Tibial artery (tissue), 4 donors: ENCODE measurements at regions not wholly inside any gene's neighbourhood (a gene's known extent, or its start where the extent isn't known, plus 50 kb on each side); places are given as distances from the start of the nearest gene placed in this dataset.

Experiments
- DNase-seq, 2 donors: peaks; one replicate each; pipeline ENCODE4 v3.0.0-alpha.2; 2019
- H3K27ac ChIP-seq, 2 donors: fragments of 200-600 bp; sonication (generic) in 1 of 2; 1 replicate in 1 of 2; 2 replicates in 1 of 2; pipeline ENCODE4 v1.5.1; 2018 to 2019; ENCODE audit warnings: mild to moderate bottlenecking in 1 of 2
- H3K27me3 ChIP-seq, 2 donors: fragments of 200-600 bp; sonication (generic) in 1 of 2; one replicate each; pipeline versions ENCODE4 v1.5.1 to v1.6.0; 2016 to 2019
- H3K36me3 ChIP-seq, 3 donors: fragments of 200-600 bp; sonication (generic) in 2 of 3; one replicate each; pipeline ENCODE4 v1.5.1; 2016 to 2019; ENCODE audit warnings: mild to moderate bottlenecking in 2 of 3
- H3K4me1 ChIP-seq, 4 donors: fragments of 200-600 bp; sonication (generic) in 2 of 4; 1 replicate in 3 of 4; 2 replicates in 1 of 4; pipeline ENCODE4 v1.5.1; 2016 to 2019
- H3K4me3 ChIP-seq, 2 donors: fragments of 200-600 bp; sonication (generic) in 1 of 2; 1 replicate in 1 of 2; 2 replicates in 1 of 2; pipeline ENCODE4 v1.5.1; 2018 to 2019; ENCODE audit warnings: mild to moderate bottlenecking in 2 of 2
- H3K9me3 ChIP-seq, 3 donors: fragments of 200-600 bp; sonication (generic) in 1 of 3; one replicate each; pipeline ENCODE4 v1.5.1; 2016 to 2019
- CTCF ChIP-seq, 2 experiments: fragments of 200-600 bp in 1 of 2; fragments of 450-650 bp in 1 of 2; IDR thresholded peaks; one replicate each; pipeline ENCODE4 v1.5.1; 2017 to 2019; ENCODE audit warnings: antibody characterized with exemption in 2 of 2, mild to moderate bottlenecking in 1 of 2, moderate library complexity in 1 of 2
- intact Hi-C: fragments of 100-400 bp; cut with DNase I; formaldehyde crosslinking; loops from one replicate; pipeline ENCODE4 v1.15.0; 2023; ENCODE audit warnings: low total_unique reads

DNA sequence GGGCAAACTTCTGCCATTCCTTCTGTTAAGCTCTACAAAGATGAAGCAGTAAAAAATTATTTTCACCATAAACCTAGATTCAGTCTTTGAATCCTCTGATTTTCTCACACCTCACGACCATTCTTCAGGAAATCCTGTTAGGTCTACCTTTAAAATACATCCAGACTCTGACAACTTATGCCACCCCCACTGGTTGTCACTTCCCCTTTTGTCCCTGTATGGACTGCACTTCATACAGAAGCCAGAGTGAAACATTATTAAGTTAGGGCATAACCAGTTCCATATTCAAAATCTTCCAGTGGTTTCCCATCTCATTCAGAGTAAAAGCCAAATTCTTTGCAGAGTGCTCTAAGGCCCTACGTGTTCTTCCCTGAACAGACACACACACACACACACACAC is 499.8 kb downstream of the RASEF start:
- H3K36me3 ChIP-seq: no peaks in the 10 kb centered on the region
- H3K27me3 ChIP-seq: no peaks in the 10 kb centered on the region
- no peak overlapping the region for H3K4me3 ChIP-seq
- intact Hi-C loops: no loop called here
- TF ChIP-seq CTCF (IDR thresholded peaks at IDR 0.05): no peak
- H3K9me3 ChIP-seq: no peaks in the 10 kb centered on the region
- H3K27ac ChIP-seq: no peak overlapping the region
- no peaks in the 10 kb centered on the region for H3K4me1 ChIP-seq
- DNase-seq: no peak

DNA sequence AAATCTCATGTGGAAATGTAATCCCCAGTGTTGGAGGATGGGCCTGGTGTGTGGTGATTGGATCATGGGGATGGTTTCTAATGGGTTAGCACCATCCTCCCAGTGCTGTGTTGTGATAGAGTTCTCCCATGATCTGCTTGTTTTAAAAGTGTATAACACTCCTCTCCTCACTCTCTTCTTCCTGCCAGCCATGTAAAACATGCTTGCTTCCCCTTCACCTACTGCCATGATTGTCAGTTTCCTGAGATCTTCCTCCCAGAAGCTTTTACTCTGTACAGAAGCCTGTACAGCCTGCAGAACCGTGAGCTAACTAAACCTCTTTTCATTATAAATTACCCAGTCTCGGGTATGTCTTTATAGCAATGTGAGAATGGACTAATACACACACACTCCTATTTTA is 499.1 kb downstream of the RASEF start:
- intact Hi-C loops: no loop called here
- H3K4me1 ChIP-seq: no peaks in the 10 kb centered on the region
- H3K4me3 ChIP-seq: no peak overlapping the region
- no peaks in the 10 kb centered on the region for H3K36me3 ChIP-seq
- DNase-seq: no peak
- no peaks in the 10 kb centered on the region for H3K27me3 ChIP-seq
- no peak overlapping the region for H3K27ac ChIP-seq
- no peaks in the 10 kb centered on the region for H3K9me3 ChIP-seq
- TF ChIP-seq CTCF (IDR thresholded peaks at IDR 0.05): no peak

GRCh38 chr9:82565188-82565969 is 497.6 kb downstream of the RASEF start:
- Histone ChIP-seq H3K36me3 (no peaks in the 10 kb centered on the region), H3K27ac (no peak overlapping the region), H3K4me1 (no peaks in the 10 kb centered on the region), H3K9me3 (no peaks in the 10 kb centered on the region), H3K4me3 (no peak overlapping the region), H3K27me3 (no peaks in the 10 kb centered on the region)
- no peak for TF ChIP-seq CTCF (IDR thresholded peaks at IDR 0.05)
- intact Hi-C loops: no loop called here
- no peak for DNase-seq

GRCh38 chr9:82567953-82568352 is 495.0 kb downstream of the RASEF start:
- Histone ChIP-seq H3K4me1 (no peaks in the 10 kb centered on the region), H3K27me3 (no peaks in the 10 kb centered on the region), H3K4me3 (no peak overlapping the region), H3K27ac (no peak overlapping the region), H3K9me3 (no peaks in the 10 kb centered on the region), H3K36me3 (no peaks in the 10 kb centered on the region)
- no peak for DNase-seq
- no peak for TF ChIP-seq CTCF (IDR thresholded peaks at IDR 0.05)
- intact Hi-C loops: no loop called here

DNA sequence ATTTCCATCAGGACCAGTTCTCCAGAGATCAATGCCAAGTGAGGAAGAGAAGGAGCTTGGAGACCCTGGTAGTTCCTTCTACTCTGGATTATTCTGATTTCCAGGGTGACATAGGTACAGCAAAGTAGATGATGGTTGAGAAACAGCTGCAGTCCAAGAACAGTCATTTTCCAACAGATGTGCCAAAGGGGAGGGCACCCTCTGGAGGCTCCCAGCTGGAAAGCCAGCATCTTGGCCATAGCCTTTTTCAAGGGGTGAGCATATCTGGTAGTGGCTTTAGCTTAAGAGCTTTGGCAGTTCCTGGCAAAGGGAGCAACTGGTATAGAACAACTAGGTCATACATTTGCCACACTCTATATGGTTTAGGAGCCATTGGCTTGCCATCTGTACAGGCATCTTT is 492.7 kb downstream of the RASEF start:
- intact Hi-C loops: no loop called here
- no peak overlapping the region for H3K27ac ChIP-seq
- peaks cover 0 to 10% (median 9%) of the 10 kb centered on the region in 3 donors for H3K9me3 ChIP-seq
- H3K4me3 ChIP-seq: no peak overlapping the region
- no peaks in the 10 kb centered on the region for H3K36me3 ChIP-seq
- no peak for TF ChIP-seq CTCF (IDR thresholded peaks at IDR 0.05)
- H3K27me3 ChIP-seq: no peaks in the 10 kb centered on the region
- H3K4me1 ChIP-seq: no peaks in the 10 kb centered on the region
- DNase-seq: no peak
